ENCODE measurements at regions not wholly inside any gene's neighbourhood (a gene's known extent, or its start where the extent isn't known, plus 50 kb on each side); places are given as distances from the start of the nearest gene placed in this dataset.
"Not testable (repeated sequence)": the region's sequence is repeated elsewhere in the genome, so short reads cannot be mapped to it uniquely, and the experiment has no call there.

GRCh38 chr18:22066083-22066485 is 103.3 kb upstream of the GATA6 start:
- no peak for DNase-seq (ENCODE audit: low read depth)
- TF ChIP-seq CTCF (IDR thresholded peaks at IDR 0.05; ENCODE audit: low read depth, low read length, missing control alignments), result no peak
- no peak overlapping the region for H3K4me3 ChIP-seq (ENCODE audit: low read depth, low read length)

- no peak for DNase-seq (ENCODE audit: low read depth)
- H3K4me3 ChIP-seq (ENCODE audit: low read depth, low read length), result no peak overlapping the region
- no peak for TF ChIP-seq CTCF (IDR thresholded peaks at IDR 0.05; ENCODE audit: low read depth, low read length, missing control alignments)
Measured at GRCh38 chr18:22067109-22067508, 102.3 kb upstream of the GATA6 start.

- no peak for DNase-seq (ENCODE audit: low read depth)
- TF ChIP-seq CTCF (IDR thresholded peaks at IDR 0.05; ENCODE audit: low read depth, low read length, missing control alignments), result no peak
- H3K4me3 ChIP-seq (ENCODE audit: low read depth, low read length), result no peak overlapping the region
Measured at GRCh38 chr18:22067682-22068081, 101.7 kb upstream of the GATA6 start.

- not testable (repeated sequence) for H3K4me3 ChIP-seq (ENCODE audit: low read depth, low read length); DNase-seq (ENCODE audit: low read depth)
Measured at GRCh38 chr18:22068784-22069183, 100.6 kb upstream of the GATA6 start.

GRCh38 chr18:22069916-22070315 is 99.5 kb upstream of the GATA6 start:
- no peak for DNase-seq (ENCODE audit: low read depth)
- H3K4me3 ChIP-seq (ENCODE audit: low read depth, low read length), result no peak overlapping the region
- TF ChIP-seq CTCF (IDR thresholded peaks at IDR 0.05; ENCODE audit: low read depth, low read length, missing control alignments), result no peak

- no peak for DNase-seq (ENCODE audit: low read depth)
- H3K4me3 ChIP-seq (ENCODE audit: low read depth, low read length), result no peak overlapping the region
- no peak for TF ChIP-seq CTCF (IDR thresholded peaks at IDR 0.05; ENCODE audit: low read depth, low read length, missing control alignments)
Measured at GRCh38 chr18:22073411-22073810, 96.0 kb upstream of the GATA6 start.

GRCh38 chr18:22074282-22075070 is 94.9 kb upstream of the GATA6 start:
- H3K4me3 ChIP-seq (ENCODE audit: low read depth, low read length), result no peak overlapping the region
- no peak for TF ChIP-seq CTCF (IDR thresholded peaks at IDR 0.05; ENCODE audit: low read depth, low read length, missing control alignments)

More at GRCh38 chr18:22074282-22075070, 94.9 kb upstream of the GATA6 start:
- no peak for DNase-seq (ENCODE audit: low read depth)
